T1000 (cell line): ENCODE measurements at regions not wholly inside any gene's neighbourhood (a gene's known extent, or its start where the extent isn't known, plus 50 kb on each side); places are given as distances from the start of the nearest gene placed in this dataset.

Source experiments
- DNase-seq: peaks from one replicate; lab custom pipeline; 2025; ENCODE audit warnings: mixed read lengths; lab: John Stamatoyannopoulos, UW

DNA sequence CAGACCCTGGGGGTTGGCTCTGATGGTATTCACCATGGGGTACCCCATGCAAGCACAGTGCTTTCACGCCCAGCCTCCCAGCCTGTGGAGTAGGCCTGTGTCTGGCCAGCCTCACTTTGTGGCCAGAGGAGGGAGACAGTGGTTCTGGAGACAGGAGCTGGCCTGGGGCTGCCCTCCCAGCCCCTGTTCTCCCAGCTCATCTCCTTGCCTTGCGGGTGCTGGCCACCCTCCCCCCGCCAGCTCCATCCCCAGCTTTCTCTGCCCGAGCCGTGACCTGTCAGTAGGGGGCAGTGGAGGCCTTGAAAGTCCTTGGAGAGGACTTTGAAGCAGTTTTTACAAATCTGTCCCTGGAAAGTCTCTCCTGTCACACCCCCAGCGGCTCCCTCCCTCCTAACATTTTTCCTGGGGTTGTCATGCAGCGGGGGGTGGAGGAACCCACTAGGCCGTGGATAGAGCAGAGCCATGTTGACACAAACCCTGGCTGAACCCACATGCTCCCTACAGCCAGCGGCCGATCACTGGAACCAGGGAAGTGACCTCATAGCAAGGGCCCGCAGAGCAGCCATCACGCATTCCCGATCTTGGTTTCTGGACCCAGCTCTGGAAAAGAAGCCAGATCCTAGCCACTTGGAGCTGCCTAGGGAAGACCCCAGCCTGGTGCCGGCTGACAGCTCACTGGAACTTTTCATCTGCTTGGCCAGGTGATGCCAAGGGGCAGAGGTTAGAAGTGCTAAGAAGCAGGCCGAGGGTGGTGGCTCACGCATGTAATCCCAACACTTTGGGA, 289.4 kb downstream of the SEC14L1 start:
- DNase-seq = peak; percentile 93

- DNase-seq = no peak
Observed at GRCh38 chr17:77432034-77432661, 291.4 kb downstream of the SEC14L1 start.

DNA sequence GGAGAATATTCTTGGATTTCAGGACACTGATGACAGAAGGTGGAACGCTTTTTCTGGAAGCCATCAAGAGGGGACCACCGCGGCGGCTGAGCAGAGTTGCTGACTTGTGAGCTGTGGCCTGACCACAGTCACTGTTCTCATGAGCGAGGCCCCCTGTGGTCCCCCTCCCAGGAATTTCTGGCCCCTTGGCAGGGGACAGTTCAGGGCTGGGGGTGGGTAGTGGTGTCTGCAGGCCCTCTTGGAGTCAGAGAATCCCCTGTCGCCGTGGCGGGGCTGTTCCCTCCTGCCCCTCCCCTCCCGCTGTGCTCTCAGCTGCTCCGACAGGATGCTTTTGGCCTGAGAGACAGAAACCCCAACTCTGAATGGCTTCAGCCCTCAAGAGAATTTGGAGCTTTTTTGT, 292.0 kb downstream of the SEC14L1 start:
- DNase-seq = no peak

DNA sequence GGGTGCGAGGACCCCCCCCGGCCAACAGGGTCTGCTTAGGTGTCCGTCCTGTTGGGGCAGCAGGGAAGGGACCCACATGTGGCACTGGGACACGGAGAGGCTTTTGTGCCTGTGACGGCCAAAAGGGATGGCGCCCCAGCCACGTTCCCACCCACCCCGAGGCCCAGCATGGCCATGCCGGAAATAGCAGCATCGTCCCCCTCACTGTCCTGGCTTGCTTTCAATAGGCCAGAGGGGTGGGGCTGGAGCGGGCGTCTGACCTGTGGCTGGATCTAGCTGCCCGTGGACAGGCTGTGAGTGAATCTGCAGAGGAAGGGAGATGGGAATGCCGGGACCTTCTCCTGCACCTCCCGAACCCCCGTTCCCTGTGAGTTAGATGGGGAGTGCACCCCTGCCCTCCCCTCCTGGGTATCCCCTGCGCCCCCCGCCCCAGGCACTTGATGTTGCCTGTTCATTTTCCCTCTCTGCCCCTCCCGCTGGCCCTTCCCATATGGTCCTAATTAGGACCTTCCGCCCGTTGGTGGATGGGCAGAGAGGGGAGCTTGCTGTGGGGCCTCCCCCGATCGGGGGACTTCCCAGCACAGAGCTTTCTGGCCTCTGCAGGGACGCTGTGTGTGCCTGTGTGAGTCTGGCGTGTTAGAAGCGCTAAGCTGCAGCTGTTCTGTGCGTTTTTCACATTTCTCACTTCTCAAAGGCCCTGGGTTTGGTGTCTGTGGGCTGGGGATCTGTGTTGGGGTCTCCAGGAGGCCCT, 292.8 kb downstream of the SEC14L1 start:
- DNase-seq = no peak

GRCh38 chr17:77434136-77435114, 293.7 kb downstream of the SEC14L1 start:
- no peak for DNase-seq

DNA sequence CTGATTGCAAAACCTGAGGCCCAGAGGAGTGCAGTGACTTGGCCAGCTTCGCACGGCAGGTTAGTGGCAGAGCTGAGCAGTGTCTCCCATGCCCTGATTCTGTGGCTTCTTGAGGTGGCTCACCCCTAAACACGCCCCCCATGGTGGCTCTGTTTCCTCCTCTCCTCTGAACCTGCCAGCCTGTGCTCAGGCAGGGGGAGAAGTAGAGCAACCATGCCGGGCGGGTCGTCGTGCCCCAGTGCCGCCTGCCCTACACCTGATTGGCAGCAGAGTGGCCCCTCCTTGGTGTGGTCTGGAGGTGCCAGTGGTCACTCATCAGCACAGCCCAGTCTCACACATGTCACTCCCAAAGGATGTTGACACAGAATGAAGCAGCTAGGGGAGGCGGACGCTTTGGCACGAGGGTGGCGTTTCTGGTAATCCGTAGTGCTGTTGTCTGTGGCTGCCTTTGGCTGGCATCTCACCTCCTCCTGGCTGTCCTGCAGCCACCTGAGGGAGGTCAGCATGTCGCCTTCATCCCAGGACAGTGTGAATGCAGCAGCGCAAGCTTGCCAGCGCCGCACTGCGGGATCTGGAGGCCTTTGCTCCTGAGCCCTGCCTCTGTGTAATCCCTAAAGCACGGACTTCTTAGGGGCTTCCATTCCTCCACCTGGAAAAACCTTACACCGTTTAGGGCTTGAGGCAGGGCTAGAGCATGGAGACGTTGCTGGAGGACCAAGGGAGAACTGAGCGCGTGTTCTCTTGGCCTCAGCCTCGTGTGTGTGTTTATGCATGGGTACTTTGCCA, 294.7 kb downstream of the SEC14L1 start:
- DNase-seq = no peak

DNA sequence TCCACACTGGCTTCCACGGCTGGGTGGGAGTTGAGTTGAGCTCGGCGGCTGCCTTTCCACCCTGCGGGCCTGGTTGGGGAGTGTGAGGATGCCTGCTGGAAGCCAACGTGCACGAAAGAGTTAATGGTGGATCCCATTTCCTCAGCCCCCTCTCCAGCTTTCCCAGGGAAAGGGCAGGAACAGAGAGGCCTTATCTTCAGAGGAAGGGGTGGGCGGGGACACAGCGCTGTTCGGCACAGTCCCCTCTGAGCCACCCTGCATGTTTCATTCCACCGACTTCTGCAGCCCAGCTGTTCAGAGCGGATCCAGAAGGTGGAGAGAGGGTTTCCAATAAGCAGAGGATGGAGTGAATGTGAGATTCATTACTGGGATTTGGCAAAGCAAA, 295.3 kb downstream of the SEC14L1 start:
- DNase-seq = no peak

- no peak for DNase-seq
Observed at GRCh38 chr17:77436481-77436880, 295.7 kb downstream of the SEC14L1 start.

GRCh38 chr17:77437017-77437416, 296.2 kb downstream of the SEC14L1 start:
- peak; percentile 15 for DNase-seq

- no peak for DNase-seq
Observed at GRCh38 chr17:77437747-77438146, 297.0 kb downstream of the SEC14L1 start.

DNA sequence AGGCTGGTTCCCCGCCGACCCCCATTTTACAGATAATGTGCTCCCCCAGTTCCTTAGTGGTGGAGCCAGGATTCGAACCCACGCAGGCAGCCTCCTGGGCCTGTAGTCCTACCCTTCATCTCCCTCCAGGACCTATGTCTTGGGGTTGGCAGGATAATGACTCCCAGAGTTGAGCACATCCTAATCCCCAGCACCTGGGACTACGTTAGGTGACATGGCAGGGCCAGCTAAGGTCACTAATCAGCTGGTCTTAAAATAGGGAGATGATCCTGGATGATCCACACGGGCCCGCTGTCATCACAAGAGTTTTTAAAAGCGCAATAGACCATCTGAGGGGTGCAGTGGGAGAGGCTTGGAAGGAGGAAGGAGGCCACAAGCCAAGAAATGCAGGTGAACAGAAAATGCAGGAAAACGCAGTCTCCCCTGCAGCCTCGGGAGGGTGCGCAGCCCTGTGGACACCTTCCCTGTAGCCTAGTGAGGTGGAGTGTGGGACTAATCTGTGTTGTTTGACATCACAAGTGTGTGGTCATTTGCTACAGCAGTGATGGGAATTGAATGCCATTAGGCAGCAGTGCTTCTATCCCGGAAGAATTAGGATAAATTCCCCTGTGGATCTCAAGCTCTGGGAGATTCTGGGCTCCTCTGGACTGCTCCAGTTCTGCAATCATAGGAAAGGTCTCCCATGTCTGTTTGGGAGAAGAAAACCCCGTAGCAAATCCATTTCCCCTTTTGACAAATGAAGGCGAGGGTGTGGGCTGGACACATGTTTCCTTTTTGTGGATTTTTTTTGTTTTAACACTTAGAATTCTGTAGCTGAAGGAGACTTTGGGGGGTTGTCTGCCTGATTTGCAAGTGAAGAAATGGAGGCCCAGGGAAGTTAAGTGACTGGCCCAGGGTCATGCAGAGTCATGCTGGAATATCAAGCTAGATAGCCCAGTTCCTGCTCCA, 297.7 kb downstream of the SEC14L1 start:
- no peak for DNase-seq

GRCh38 chr17:77439189-77440018, 298.6 kb downstream of the SEC14L1 start:
- DNase-seq = no peak

- no peak for DNase-seq
Observed at GRCh38 chr17:77440560-77440981, 299.8 kb downstream of the SEC14L1 start.

DNA sequence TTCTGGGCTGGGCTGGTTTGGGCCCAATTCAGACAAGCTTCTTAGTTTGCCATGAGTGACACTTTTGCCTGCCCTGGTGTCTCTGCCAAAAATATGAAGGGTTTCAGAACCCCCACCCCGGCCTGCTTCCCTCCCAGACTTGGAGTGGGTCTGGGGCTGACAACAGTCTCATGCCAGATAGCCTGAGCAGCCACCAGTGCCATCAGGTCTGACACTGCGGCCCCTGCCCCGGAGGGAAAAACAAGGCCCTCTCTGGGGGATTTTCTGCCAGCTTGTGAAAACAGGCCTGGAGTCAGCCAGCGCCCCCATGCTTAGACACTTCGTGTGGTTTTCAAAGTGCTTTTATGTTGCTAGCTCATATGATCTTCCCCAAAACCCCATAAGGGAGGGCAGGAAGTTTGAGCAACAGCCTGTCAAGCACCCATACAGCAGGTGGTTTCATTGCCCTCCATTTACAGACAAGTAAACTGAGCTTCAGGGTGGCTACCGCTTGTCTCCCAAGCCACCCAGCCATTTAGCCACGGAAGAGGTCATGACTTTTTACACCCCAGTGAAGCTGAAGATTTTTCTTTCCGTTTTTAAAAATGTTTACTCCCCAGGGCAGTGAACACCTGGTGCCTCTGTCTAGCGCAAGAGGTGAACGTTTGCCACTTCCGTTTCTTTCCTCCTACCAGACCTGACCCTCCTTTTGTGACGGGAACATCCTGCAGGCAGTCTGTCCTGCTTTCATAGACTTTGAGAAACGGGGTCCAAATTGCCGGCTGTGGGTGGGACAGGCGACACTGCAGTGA, 300.6 kb downstream of the SEC14L1 start:
- no peak for DNase-seq

DNA sequence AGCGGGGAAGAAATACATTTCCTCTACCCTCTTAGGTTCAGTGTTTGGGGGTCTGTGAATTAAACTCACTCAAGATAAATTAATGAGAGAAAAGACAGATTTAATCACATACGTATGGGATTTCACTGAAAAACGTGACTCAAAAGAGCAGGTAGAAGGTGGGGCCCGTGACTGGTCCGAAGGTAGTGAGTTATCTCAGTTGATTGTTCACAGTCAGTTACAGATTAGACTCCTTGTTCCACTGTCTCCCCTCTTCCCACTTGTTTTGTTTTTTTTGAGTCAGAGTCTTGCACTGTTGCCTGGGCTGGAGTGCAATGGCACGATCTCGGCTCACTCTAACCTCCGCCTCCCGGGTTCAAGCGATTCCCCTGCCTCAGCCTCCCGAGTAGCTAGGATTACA, 301.2 kb downstream of the SEC14L1 start:
- no peak for DNase-seq

- DNase-seq = no peak
Observed at GRCh38 chr17:77442976-77443747, 302.4 kb downstream of the SEC14L1 start.

DNA sequence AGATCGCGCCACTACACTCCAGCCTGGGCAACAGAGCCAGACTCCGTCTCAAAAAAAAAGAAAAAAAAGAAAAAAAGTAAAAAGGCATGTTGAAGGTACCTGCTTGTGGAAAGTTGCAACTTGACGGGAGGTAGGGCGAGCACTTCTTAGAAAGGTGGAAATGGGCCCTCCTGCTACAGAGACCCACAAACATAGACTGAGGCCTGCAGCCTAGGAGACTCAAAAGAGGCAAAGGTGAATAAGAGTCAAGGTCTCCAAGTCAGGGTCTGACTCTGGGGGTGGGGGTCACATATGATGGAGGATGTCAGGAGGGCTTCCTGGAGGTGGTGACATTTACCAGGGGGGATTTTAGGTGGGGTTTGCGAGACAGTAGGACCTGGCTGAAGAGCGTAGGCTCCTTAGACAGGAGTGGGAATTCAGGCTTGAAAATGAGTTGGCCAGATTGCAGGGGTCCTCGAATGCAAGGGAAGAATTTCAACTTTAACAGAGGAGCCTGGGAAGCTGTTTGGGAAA, 303.0 kb downstream of the SEC14L1 start:
- no peak for DNase-seq
